ENCODE measurements at regions not wholly inside any gene's neighbourhood (a gene's known extent, or its start where the extent isn't known, plus 50 kb on each side); places are given as distances from the start of the nearest gene placed in this dataset.

- Histone ChIP-seq H3K27ac (replicated peaks; ENCODE audit: low read length) (no peak overlapping the region), H2BK12ac (ENCODE audit: low read length) (no peak overlapping the region), H3K18ac (ENCODE audit: low read length) (no peak overlapping the region), H2BK120ac (ENCODE audit: low read depth, low read length) (no peak overlapping the region), H3K4me2 (ENCODE audit: insufficient read depth, low read length, poor library complexity, severe bottlenecking) (no peak overlapping the region), H3K79me1 (ENCODE audit: low read depth, low read length) (no peaks in the 10 kb centered on the region), H2AFZ (ENCODE audit: low read length) (no peak overlapping the region), H2AK5ac (ENCODE audit: low read depth, low read length) (no peak overlapping the region), H3K23ac (ENCODE audit: low read depth, low read length, poor library complexity) (no peak overlapping the region), H3K4ac (ENCODE audit: low read length) (no peak overlapping the region), H3K9ac (ENCODE audit: low read depth, low read length, poor library complexity) (no peak overlapping the region), H4K8ac (ENCODE audit: low read depth, low read length) (no peak overlapping the region), H3K4me3 (ENCODE audit: low read length in 2 of 2) (no peak overlapping the region), H3K27me3 (ENCODE audit: control insufficient read depth in 3 of 3, insufficient read depth in 3 of 3, low read depth in 1 of 3, low read length in 3 of 3) (no peaks in the 10 kb centered on the region), H2BK15ac (ENCODE audit: low read length) (no peak overlapping the region), H3K14ac (ENCODE audit: low read length) (no peak overlapping the region), H4K91ac (ENCODE audit: low read depth, low read length, poor library complexity) (no peak overlapping the region), H2BK5ac (ENCODE audit: low read length) (no peak overlapping the region), H3K9me3 (replicated peaks in 1 of 2; ENCODE audit: control insufficient read depth in 2 of 2, insufficient read depth in 1 of 2, low read depth in 1 of 2, low read length in 2 of 2) (no peaks in the 10 kb centered on the region), H3K36me3 (replicated peaks in 1 of 2; ENCODE audit: control insufficient read depth in 2 of 2, insufficient read depth in 2 of 2, low read length in 2 of 2) (no peaks in the 10 kb centered on the region), H3K4me1 (ENCODE audit: control insufficient read depth in 2 of 2, insufficient read depth in 1 of 2, low read depth in 1 of 2, low read length in 2 of 2) (no peaks in the 10 kb centered on the region)
- DNase-seq (ENCODE audit: low spot score): no peak
Observed at GRCh38 chr3:153897842-153898241, 223.3 kb upstream of the ARHGEF26 start.

GRCh38 chr3:153901152-153901551, 220.0 kb upstream of the ARHGEF26 start:
- no peak overlapping the region for H3K27ac ChIP-seq (replicated peaks; ENCODE audit: low read length)

DNA sequence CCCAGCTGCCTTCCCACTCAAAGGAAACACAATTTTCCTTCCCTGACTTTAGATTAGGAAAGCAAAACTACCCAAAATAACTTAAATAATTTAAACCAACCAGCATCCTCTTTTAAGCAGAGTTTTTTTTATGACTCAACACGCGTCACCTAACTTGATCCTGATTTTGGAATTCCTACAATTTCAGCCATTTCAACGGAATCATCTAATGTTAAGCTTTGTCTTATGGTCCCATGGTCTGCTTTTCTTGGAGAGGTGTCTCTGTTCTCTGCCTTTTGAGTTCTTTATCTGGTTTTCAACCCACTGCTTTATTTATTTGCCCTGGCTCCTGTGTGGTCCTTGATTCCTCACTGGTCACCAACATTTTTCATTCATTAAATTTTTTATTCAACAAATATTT, 219.2 kb upstream of the ARHGEF26 start:
- DNase-seq (ENCODE audit: low spot score): no peak
- Histone ChIP-seq H3K36me3 (replicated peaks in 1 of 2; ENCODE audit: control insufficient read depth in 2 of 2, insufficient read depth in 2 of 2, low read length in 2 of 2) (no peaks in the 10 kb centered on the region), H3K9me3 (replicated peaks in 1 of 2; ENCODE audit: control insufficient read depth in 2 of 2, insufficient read depth in 1 of 2, low read depth in 1 of 2, low read length in 2 of 2) (no peaks in the 10 kb centered on the region), H3K27me3 (ENCODE audit: control insufficient read depth in 3 of 3, insufficient read depth in 3 of 3, low read depth in 1 of 3, low read length in 3 of 3) (no peaks in the 10 kb centered on the region), H2BK15ac (ENCODE audit: low read length) (no peak overlapping the region), H3K9ac (ENCODE audit: low read depth, low read length, poor library complexity) (no peak overlapping the region), H2BK120ac (ENCODE audit: low read depth, low read length) (no peak overlapping the region), H2BK12ac (ENCODE audit: low read length) (no peak overlapping the region), H3K4ac (ENCODE audit: low read length) (no peak overlapping the region), H2BK5ac (ENCODE audit: low read length) (no peak overlapping the region), H3K4me1 (ENCODE audit: control insufficient read depth in 2 of 2, insufficient read depth in 1 of 2, low read depth in 1 of 2, low read length in 2 of 2) (no peaks in the 10 kb centered on the region), H3K23ac (ENCODE audit: low read depth, low read length, poor library complexity) (no peak overlapping the region), H4K8ac (ENCODE audit: low read depth, low read length) (no peak overlapping the region), H3K27ac (replicated peaks; ENCODE audit: low read length) (no peak overlapping the region), H3K4me3 (ENCODE audit: low read length in 2 of 2) (no peak overlapping the region), H2AK5ac (ENCODE audit: low read depth, low read length) (no peak overlapping the region), H3K4me2 (ENCODE audit: insufficient read depth, low read length, poor library complexity, severe bottlenecking) (no peak overlapping the region), H3K18ac (ENCODE audit: low read length) (no peak overlapping the region), H3K79me1 (ENCODE audit: low read depth, low read length) (no peaks in the 10 kb centered on the region), H2AFZ (ENCODE audit: low read length) (no peak overlapping the region), H3K14ac (ENCODE audit: low read length) (no peak overlapping the region), H4K91ac (ENCODE audit: low read depth, low read length, poor library complexity) (no peak overlapping the region)
- WGBS, 2 donors (ENCODE audit: extremely low coverage in 2 of 2, insufficient read length in 2 of 2, insufficient replicate concordance in 1 of 2): no CpG with 5 or more reads among the region's 3 CpGs

More at GRCh38 chr3:153901152-153901551, 220.0 kb upstream of the ARHGEF26 start:
- Histone ChIP-seq H3K36me3 (replicated peaks in 1 of 2; ENCODE audit: control insufficient read depth in 2 of 2, insufficient read depth in 2 of 2, low read length in 2 of 2) (no peaks in the 10 kb centered on the region), H3K23ac (ENCODE audit: low read depth, low read length, poor library complexity) (no peak overlapping the region), H3K4me1 (ENCODE audit: control insufficient read depth in 2 of 2, insufficient read depth in 1 of 2, low read depth in 1 of 2, low read length in 2 of 2) (no peaks in the 10 kb centered on the region), H3K4ac (ENCODE audit: low read length) (no peak overlapping the region), H2BK120ac (ENCODE audit: low read depth, low read length) (no peak overlapping the region), H2AK5ac (ENCODE audit: low read depth, low read length) (no peak overlapping the region), H3K4me3 (ENCODE audit: low read length in 2 of 2) (no peak overlapping the region), H2BK5ac (ENCODE audit: low read length) (no peak overlapping the region), H3K14ac (ENCODE audit: low read length) (no peak overlapping the region), H2BK15ac (ENCODE audit: low read length) (no peak overlapping the region), H4K8ac (ENCODE audit: low read depth, low read length) (no peak overlapping the region), H3K18ac (ENCODE audit: low read length) (no peak overlapping the region), H3K9me3 (replicated peaks in 1 of 2; ENCODE audit: control insufficient read depth in 2 of 2, insufficient read depth in 1 of 2, low read depth in 1 of 2, low read length in 2 of 2) (no peaks in the 10 kb centered on the region), H3K27me3 (ENCODE audit: control insufficient read depth in 3 of 3, insufficient read depth in 3 of 3, low read depth in 1 of 3, low read length in 3 of 3) (no peaks in the 10 kb centered on the region), H3K9ac (ENCODE audit: low read depth, low read length, poor library complexity) (no peak overlapping the region), H4K91ac (ENCODE audit: low read depth, low read length, poor library complexity) (no peak overlapping the region), H2AFZ (ENCODE audit: low read length) (no peak overlapping the region), H3K79me1 (ENCODE audit: low read depth, low read length) (no peaks in the 10 kb centered on the region), H3K4me2 (ENCODE audit: insufficient read depth, low read length, poor library complexity, severe bottlenecking) (no peak overlapping the region), H2BK12ac (ENCODE audit: low read length) (no peak overlapping the region)
- WGBS, 2 donors (ENCODE audit: extremely low coverage in 2 of 2, insufficient read length in 2 of 2, insufficient replicate concordance in 1 of 2): no CpG with 5 or more reads among the region's 2 CpGs
- DNase-seq (ENCODE audit: low spot score): no peak

- no peak overlapping the region for H3K14ac ChIP-seq (ENCODE audit: low read length)
- no peak overlapping the region for H2AFZ ChIP-seq (ENCODE audit: low read length)
- H3K4me2 ChIP-seq (ENCODE audit: insufficient read depth, low read length, poor library complexity, severe bottlenecking): no peak overlapping the region
- DNase-seq (ENCODE audit: low spot score): no peak
- H4K91ac ChIP-seq (ENCODE audit: low read depth, low read length, poor library complexity): no peak overlapping the region
- no peak overlapping the region for H2BK12ac ChIP-seq (ENCODE audit: low read length)
- no peak overlapping the region for H2AK5ac ChIP-seq (ENCODE audit: low read depth, low read length)
- no peak overlapping the region for H2BK15ac ChIP-seq (ENCODE audit: low read length)
- H2BK5ac ChIP-seq (ENCODE audit: low read length): no peak overlapping the region
- no peaks in the 10 kb centered on the region for H3K27me3 ChIP-seq (ENCODE audit: control insufficient read depth in 3 of 3, insufficient read depth in 3 of 3, low read depth in 1 of 3, low read length in 3 of 3)
- no peaks in the 10 kb centered on the region for H3K4me1 ChIP-seq (ENCODE audit: control insufficient read depth in 2 of 2, insufficient read depth in 1 of 2, low read depth in 1 of 2, low read length in 2 of 2)
- H4K8ac ChIP-seq (ENCODE audit: low read depth, low read length): no peak overlapping the region
- H2BK120ac ChIP-seq (ENCODE audit: low read depth, low read length): no peak overlapping the region
- no peaks in the 10 kb centered on the region for H3K36me3 ChIP-seq (replicated peaks in 1 of 2; ENCODE audit: control insufficient read depth in 2 of 2, insufficient read depth in 2 of 2, low read length in 2 of 2)
- H3K9me3 ChIP-seq (replicated peaks in 1 of 2; ENCODE audit: control insufficient read depth in 2 of 2, insufficient read depth in 1 of 2, low read depth in 1 of 2, low read length in 2 of 2): no peaks in the 10 kb centered on the region
- H3K9ac ChIP-seq (ENCODE audit: low read depth, low read length, poor library complexity): no peak overlapping the region
- no peaks in the 10 kb centered on the region for H3K79me1 ChIP-seq (ENCODE audit: low read depth, low read length)
- no peak overlapping the region for H3K4me3 ChIP-seq (ENCODE audit: low read length in 2 of 2)
- H3K23ac ChIP-seq (ENCODE audit: low read depth, low read length, poor library complexity): no peak overlapping the region
- no peak overlapping the region for H3K18ac ChIP-seq (ENCODE audit: low read length)
- H3K27ac ChIP-seq (replicated peaks; ENCODE audit: low read length): no peak overlapping the region
- H3K4ac ChIP-seq (ENCODE audit: low read length): no peak overlapping the region
Observed at GRCh38 chr3:153903430-153903829, 217.8 kb upstream of the ARHGEF26 start.
